ENCODE measurements at regions not wholly inside any gene's neighbourhood (a gene's known extent, or its start where the extent isn't known, plus 50 kb on each side); places are given as distances from the start of the nearest gene placed in this dataset.
A peak's percentile ranks its signal among the peaks of the same experiment; 100 is the strongest.

- peaks cover 0 to 2% (median 0%) of the 10 kb centered on the region in 5 donors for H3K27me3 Mint-ChIP-seq
- H3K9me3 Mint-ChIP-seq: no peaks in the 10 kb centered on the region
These were observed 94.1 kb upstream of the GK2 start for GRCh38 chr4:79502081-79502480.

DNA sequence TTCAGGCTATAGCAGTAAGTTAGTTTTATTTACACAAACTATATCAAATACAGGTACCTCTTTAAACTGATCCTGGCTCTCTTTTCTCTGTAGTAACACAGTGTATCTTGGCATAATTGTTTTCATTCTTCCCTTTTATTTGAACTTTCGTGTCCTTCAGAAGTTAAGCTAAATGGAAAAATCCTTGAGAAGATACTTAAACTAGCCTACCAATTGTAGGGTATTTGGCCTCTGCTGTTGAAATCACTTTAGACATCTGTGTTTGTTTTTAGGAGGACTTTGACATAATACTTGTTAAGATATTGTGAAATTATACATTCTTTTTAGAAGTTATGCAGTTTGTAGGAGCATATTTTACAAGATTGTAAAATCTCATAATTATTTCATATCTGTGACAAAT lies 90.3 kb upstream of the GK2 start:
- no peaks in the 10 kb centered on the region for H3K36me3 Mint-ChIP-seq
- no peaks in the 10 kb centered on the region for H3K9me3 Mint-ChIP-seq
- no peak for DNase-seq
- no peak overlapping the region for H3K4me3 Mint-ChIP-seq
- ATAC-seq: no peak
- POLR2A ChIA-PET: no interaction called here
- H3K4me1 Mint-ChIP-seq: no peaks in the 10 kb centered on the region
- H3K27me3 Mint-ChIP-seq: peaks cover 2 to 12% (median 5%) of the 10 kb centered on the region in 5 donors
- no peak overlapping the region for H3K27ac Mint-ChIP-seq

More at GRCh38 chr4:79502081-79502480, 94.1 kb upstream of the GK2 start:
- ATAC-seq (no peak), DNase-seq (no peak)
- Mint-ChIP-seq H3K36me3 (no peaks in the 10 kb centered on the region), H3K4me3 (no peak overlapping the region), H3K27ac (no peak overlapping the region), H3K4me1 (no peaks in the 10 kb centered on the region)
- POLR2A ChIA-PET: no interaction called here

- H3K36me3 Mint-ChIP-seq: no peaks in the 10 kb centered on the region
- ATAC-seq (no peak), DNase-seq (no peak)
- H3K4me1 Mint-ChIP-seq: no peaks in the 10 kb centered on the region
- POLR2A ChIA-PET: no interaction called here
- H3K9me3 Mint-ChIP-seq: no peaks in the 10 kb centered on the region
- H3K4me3 Mint-ChIP-seq: no peak overlapping the region
- H3K27ac Mint-ChIP-seq: no peak overlapping the region
- H3K27me3 Mint-ChIP-seq: peaks cover 2 to 12% (median 5%) of the 10 kb centered on the region in 5 donors
These were observed 89.0 kb upstream of the GK2 start for GRCh38 chr4:79497001-79497400.

DNA sequence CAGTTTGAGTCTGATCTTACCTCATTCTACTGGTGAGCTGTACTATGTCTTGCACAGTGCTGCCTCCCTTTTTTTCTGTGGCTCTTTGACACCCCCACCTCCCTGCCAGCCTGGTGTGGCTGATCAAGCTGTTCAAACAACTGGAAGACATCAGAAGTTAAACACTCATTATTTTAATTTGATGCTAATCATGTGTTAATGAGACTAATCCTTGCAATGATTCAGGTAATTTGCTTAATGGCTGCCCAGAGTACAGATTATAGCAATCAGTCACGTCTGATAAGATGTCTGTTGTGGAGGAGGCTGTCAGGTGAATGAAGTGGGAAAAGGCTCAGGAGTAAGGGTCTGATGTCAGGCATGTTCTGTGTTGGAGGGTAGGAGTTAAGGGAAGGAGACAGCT lies 87.4 kb upstream of the GK2 start:
- Mint-ChIP-seq H3K4me1 (no peaks in the 10 kb centered on the region), H3K27me3 (peaks cover 2 to 13% (median 6%) of the 10 kb centered on the region in 5 donors), H3K27ac (peak overlapping the region in 1 of 10 donors; percentile 9), H3K36me3 (no peaks in the 10 kb centered on the region), H3K9me3 (peaks cover 0 to 3% (median 0%) of the 10 kb centered on the region in 9 donors), H3K4me3 (no peak overlapping the region)
- ATAC-seq (no peak), DNase-seq (no peak)
- POLR2A ChIA-PET: no interaction called here

- Mint-ChIP-seq H3K27ac (no peak overlapping the region), H3K4me3 (no peak overlapping the region), H3K4me1 (no peaks in the 10 kb centered on the region), H3K36me3 (no peaks in the 10 kb centered on the region), H3K27me3 (peaks cover 2 to 13% (median 4%) of the 10 kb centered on the region in 5 donors), H3K9me3 (peaks cover 0 to 6% (median 0%) of the 10 kb centered on the region in 9 donors)
- POLR2A ChIA-PET: no interaction called here
- DNase-seq (no peak), ATAC-seq (no peak)
These were observed 84.1 kb upstream of the GK2 start for GRCh38 chr4:79492148-79492547.

GRCh38 chr4:79489506-79489905 lies 81.5 kb upstream of the GK2 start:
- no peak overlapping the region for H3K4me3 Mint-ChIP-seq
- no peak for DNase-seq
- no peaks in the 10 kb centered on the region for H3K36me3 Mint-ChIP-seq
- H3K4me1 Mint-ChIP-seq: no peaks in the 10 kb centered on the region
- POLR2A ChIA-PET: no interaction called here
- ATAC-seq: no peak
- H3K9me3 Mint-ChIP-seq: peaks cover 0 to 9% (median 0%) of the 10 kb centered on the region in 9 donors
- H3K27me3 Mint-ChIP-seq: peaks cover 0 to 8% (median 0%) of the 10 kb centered on the region in 5 donors
- H3K27ac Mint-ChIP-seq: no peak overlapping the region

DNA sequence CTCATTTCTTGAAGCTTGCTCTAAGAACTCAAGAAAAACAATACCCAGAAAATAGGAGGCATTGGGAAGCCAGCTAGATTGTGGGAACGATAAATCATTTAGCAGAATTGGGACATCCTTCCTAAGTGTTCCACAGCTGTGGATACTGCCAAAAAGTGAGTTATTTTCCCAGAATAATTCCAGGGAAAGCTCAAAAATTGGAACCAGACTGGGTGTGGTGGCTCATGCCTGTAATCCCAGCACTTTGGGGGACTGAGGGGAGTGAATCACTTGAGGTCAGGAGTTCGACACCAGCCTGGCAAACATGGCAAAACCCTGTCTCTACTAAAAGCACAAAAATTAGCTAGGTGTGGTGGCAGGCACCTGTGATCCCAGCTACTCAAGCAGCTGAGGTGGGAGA lies 68.2 kb upstream of the GK2 start:
- Mint-ChIP-seq H3K36me3 (no peaks in the 10 kb centered on the region), H3K4me3 (no peak overlapping the region), H3K9me3 (peaks cover 0 to 23% (median 0%) of the 10 kb centered on the region in 9 donors), H3K27ac (no peak overlapping the region), H3K27me3 (no peaks in the 10 kb centered on the region), H3K4me1 (no peaks in the 10 kb centered on the region)
- ATAC-seq (no peak), DNase-seq (no peak)
- POLR2A ChIA-PET: no interaction called here

DNA sequence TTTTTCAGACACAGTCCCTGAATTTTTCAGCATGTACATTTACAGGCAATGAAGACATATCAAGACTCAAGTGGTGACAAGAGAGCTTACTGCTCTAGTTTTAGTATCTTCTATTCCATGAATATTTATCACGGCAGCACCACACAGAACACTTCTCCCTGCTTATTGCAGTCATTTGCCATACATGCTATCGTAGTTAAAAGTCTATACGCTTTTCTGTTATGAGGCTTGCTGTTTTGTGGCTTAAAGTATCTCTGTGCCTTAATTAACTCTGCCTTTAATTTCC lies 65.4 kb upstream of the GK2 start:
- no peak overlapping the region for H3K4me3 Mint-ChIP-seq
- H3K27ac Mint-ChIP-seq: no peak overlapping the region
- no peak for ATAC-seq
- peaks cover 0 to 4% (median 0%) of the 10 kb centered on the region in 9 donors for H3K9me3 Mint-ChIP-seq
- H3K27me3 Mint-ChIP-seq: peaks cover 0 to 3% (median 0%) of the 10 kb centered on the region in 5 donors
- H3K4me1 Mint-ChIP-seq: no peaks in the 10 kb centered on the region
- no peaks in the 10 kb centered on the region for H3K36me3 Mint-ChIP-seq
- DNase-seq: no peak
- POLR2A ChIA-PET: no interaction called here

DNA sequence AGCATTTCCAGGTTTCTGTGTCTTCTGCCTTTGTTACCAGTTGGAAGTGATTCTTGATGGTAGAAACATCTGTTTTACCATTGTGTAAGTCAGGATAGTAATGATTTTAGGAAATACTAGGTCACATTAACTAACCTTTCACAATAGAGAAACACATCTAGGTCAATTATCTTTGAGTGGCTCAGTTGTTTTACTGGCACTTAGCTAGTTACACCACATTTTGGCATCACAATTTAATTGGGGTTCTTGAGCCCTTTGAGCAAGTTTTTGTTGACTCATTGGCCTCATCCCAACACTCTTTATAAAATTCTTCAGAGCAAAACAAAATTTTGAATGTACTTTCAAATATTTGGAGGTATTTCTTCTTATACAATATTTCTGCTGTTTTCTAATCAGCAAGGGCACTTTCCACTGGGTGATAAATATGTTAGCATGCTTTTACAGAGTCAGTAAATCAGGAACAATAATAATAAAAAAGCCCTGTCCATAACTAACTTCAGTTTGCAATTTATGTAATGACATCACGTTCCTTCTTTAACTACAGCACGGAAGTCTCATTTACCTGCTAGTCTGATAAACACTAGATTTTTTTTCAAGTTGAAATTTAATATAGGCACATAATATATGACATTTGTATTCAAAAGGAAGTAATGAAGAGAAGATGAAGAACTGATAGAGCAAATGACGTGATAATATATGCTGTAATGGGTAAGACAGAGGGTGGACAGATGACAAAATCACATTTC lies 64.8 kb upstream of the GK2 start:
- no peak overlapping the region for H3K27ac Mint-ChIP-seq
- no peaks in the 10 kb centered on the region for H3K36me3 Mint-ChIP-seq
- no peak for ATAC-seq
- peaks cover 0 to 3% (median 0%) of the 10 kb centered on the region in 5 donors for H3K27me3 Mint-ChIP-seq
- POLR2A ChIA-PET: no interaction called here
- no peak for DNase-seq
- H3K4me3 Mint-ChIP-seq: no peak overlapping the region
- H3K4me1 Mint-ChIP-seq: no peaks in the 10 kb centered on the region
- peaks cover 0 to 2% (median 0%) of the 10 kb centered on the region in 9 donors for H3K9me3 Mint-ChIP-seq

- Mint-ChIP-seq H3K36me3 (no peaks in the 10 kb centered on the region), H3K4me3 (no peak overlapping the region), H3K4me1 (no peaks in the 10 kb centered on the region), H3K9me3 (no peaks in the 10 kb centered on the region), H3K27ac (no peak overlapping the region), H3K27me3 (peaks cover 0 to 3% (median 0%) of the 10 kb centered on the region in 5 donors)
- POLR2A ChIA-PET: no interaction called here
- DNase-seq (no peak), ATAC-seq (no peak)
These were observed 64.0 kb upstream of the GK2 start for GRCh38 chr4:79472036-79472435.

- DNase-seq (no peak), ATAC-seq (no peak)
- Mint-ChIP-seq H3K27ac (no peak overlapping the region), H3K4me3 (no peak overlapping the region), H3K4me1 (no peaks in the 10 kb centered on the region), H3K9me3 (no peaks in the 10 kb centered on the region), H3K36me3 (no peaks in the 10 kb centered on the region), H3K27me3 (peaks cover 0 to 3% (median 0%) of the 10 kb centered on the region in 5 donors)
- POLR2A ChIA-PET: no interaction called here
These were observed 63.3 kb upstream of the GK2 start for GRCh38 chr4:79471309-79471708.

DNA sequence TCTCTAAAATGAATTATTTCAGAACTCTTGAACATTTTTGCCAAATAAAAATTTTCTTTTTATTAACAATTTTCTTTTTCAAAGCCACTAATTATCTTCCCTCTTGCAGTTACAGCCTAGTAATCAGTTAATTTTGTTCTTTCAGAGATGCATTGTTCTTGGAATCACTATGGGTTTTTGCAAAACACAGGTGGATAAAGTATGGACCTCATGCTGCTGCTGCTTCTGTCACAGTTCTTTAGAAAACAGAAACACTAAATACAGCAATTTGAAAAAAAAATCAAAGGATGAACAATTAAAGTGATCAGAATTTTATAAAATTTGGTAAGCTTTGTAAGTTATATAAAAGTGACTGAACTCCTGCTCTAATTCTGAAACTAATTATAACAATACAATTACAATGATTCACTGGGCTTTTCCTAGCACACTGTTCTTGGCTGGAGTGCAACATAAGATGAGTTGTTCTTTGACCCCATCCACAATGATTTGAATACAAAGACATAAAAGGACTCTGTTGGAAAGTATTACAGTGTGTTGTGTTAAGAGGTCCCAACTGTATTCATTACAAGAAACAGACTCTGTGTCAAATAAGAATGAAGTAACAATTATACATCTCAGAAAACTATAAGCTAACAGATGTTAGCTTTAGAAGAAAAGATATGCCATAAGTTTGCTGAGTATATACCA lies 59.4 kb upstream of the GK2 start:
- Mint-ChIP-seq H3K27me3 (peaks cover 0 to 12% (median 0%) of the 10 kb centered on the region in 5 donors), H3K36me3 (no peaks in the 10 kb centered on the region), H3K4me3 (no peak overlapping the region), H3K27ac (no peak overlapping the region), H3K9me3 (peaks cover 0 to 7% (median 0%) of the 10 kb centered on the region in 9 donors), H3K4me1 (no peaks in the 10 kb centered on the region)
- ATAC-seq (no peak), DNase-seq (no peak)
- POLR2A ChIA-PET: no interaction called here

GRCh38 chr4:79466621-79467020 lies 58.6 kb upstream of the GK2 start:
- POLR2A ChIA-PET: no interaction called here
- H3K27me3 Mint-ChIP-seq: peaks cover 0 to 12% (median 0%) of the 10 kb centered on the region in 5 donors

More at GRCh38 chr4:79466621-79467020, 58.6 kb upstream of the GK2 start:
- Mint-ChIP-seq H3K9me3 (peaks cover 0 to 7% (median 0%) of the 10 kb centered on the region in 9 donors), H3K27ac (no peak overlapping the region), H3K4me1 (no peaks in the 10 kb centered on the region), H3K4me3 (no peak overlapping the region), H3K36me3 (no peaks in the 10 kb centered on the region)
- DNase-seq: no peak
- no peak for ATAC-seq
